PC-3 (cell line): ENCODE measurements at regions not wholly inside any gene's neighbourhood (a gene's known extent, or its start where the extent isn't known, plus 50 kb on each side); places are given as distances from the start of the nearest gene placed in this dataset.

Experiments used
- CTCF ChIP-seq: fragments of 300-600 bp; sonication (generic); conservative IDR thresholded peaks from 2 replicates; pipeline ENCODE4 v1.5.1; 2017; ENCODE audit warnings: antibody characterized with exemption, low read depth, mild to moderate bottlenecking, low read length
- EZH2 ChIP-seq: fragments of 300-600 bp; sonication (generic); IDR thresholded peaks from one replicate; pipeline ENCODE4 v1.6.1; 2017; ENCODE audit warnings: antibody characterized with exemption, mild to moderate bottlenecking, low read length; ENCODE audit not compliant: unreplicated experiment
- EZH2phosphoT487 ChIP-seq: fragments of 300-600 bp; sonication (generic); IDR thresholded peaks from 2 replicates; pipeline ENCODE4 v1.6.1; 2018; ENCODE audit warnings: mild to moderate bottlenecking, antibody characterized with exemption, low read length, borderline replicate concordance

DNA sequence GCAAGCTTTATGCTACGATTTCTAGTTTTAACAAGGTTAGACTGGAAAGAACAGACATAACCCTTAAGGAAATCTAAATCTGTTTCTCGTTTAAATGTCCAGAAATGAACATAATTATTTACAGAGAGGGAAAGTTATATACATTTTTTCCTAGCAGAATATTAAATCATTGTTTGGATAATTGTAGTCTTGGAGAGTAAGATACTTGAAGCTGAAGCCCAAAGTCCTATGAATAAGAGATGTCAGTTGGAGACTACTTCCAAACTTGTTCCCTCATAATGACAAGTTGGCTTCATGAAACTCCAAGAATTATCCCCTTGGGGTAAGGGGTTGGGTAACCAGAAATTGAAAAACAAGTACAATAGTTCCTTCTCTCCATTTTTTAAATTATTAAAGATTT, 911.1 kb upstream of the MAN1A1 start:
- TF ChIP-seq CTCF (no peak), EZH2 (no peak), EZH2phosphoT487 (no peak)
